ENCODE measurements at regions not wholly inside any gene's neighbourhood (a gene's known extent, or its start where the extent isn't known, plus 50 kb on each side); places are given as distances from the start of the nearest gene placed in this dataset.
A peak's percentile ranks its signal among the peaks of the same experiment; 100 is the strongest.

- Histone ChIP-seq H3K36me3 (replicated peaks) (no peaks in the 10 kb centered on the region), H3K27me3 (replicated peaks) (no peaks in the 10 kb centered on the region), H3K27ac (no peak overlapping the region), H3K4me3 (ENCODE audit: low read depth, low read length) (no peak overlapping the region)
- TF ChIP-seq, protein P1, sequence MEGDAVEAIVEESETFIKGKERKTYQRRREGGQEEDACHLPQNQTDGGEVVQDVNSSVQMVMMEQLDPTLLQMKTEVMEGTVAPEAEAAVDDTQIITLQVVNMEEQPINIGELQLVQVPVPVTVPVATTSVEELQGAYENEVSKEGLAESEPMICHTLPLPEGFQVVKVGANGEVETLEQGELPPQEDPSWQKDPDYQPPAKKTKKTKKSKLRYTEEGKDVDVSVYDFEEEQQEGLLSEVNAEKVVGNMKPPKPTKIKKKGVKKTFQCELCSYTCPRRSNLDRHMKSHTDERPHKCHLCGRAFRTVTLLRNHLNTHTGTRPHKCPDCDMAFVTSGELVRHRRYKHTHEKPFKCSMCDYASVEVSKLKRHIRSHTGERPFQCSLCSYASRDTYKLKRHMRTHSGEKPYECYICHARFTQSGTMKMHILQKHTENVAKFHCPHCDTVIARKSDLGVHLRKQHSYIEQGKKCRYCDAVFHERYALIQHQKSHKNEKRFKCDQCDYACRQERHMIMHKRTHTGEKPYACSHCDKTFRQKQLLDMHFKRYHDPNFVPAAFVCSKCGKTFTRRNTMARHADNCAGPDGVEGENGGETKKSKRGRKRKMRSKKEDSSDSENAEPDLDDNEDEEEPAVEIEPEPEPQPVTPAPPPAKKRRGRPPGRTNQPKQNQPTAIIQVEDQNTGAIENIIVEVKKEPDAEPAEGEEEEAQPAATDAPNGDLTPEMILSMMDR (IDR thresholded peaks at IDR 0.05; ENCODE audit: low read depth, low read length, missing control alignments): no peak
- DNase-seq: no peak
- in situ Hi-C loops (cut with HindIII; ENCODE audit: low pct_ligation_motif_present, low sequenced_read_pairs): no loop called here
These were observed 101.8 kb upstream of the CCND2 start for GRCh38 chr12:4171742-4172141.

DNA sequence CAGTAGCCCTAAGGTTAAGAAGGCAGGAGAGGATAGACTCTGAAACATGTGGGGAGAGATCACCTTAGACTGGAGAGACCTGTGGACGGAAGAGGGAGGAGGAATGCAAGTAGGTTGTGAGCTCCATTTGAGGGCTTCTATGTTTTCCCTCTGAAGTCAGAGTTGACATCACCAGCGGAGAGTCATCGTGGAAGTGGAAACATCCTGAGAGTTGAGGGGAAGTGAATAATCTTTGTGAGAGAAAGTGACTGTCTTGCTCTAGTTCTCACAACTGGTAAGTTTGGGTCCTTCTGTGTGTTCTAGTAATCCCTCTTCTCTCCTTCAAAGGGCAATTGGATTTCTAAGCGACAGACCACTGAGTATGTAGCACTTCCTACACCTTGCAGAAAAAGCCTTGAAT is 103.6 kb upstream of the CCND2 start:
- TF ChIP-seq, protein P1 (IDR thresholded peaks at IDR 0.05; ENCODE audit: low read depth, low read length, missing control alignments): no peak
- Histone ChIP-seq H3K27me3 (replicated peaks) (no peaks in the 10 kb centered on the region), H3K4me3 (ENCODE audit: low read depth, low read length) (no peak overlapping the region), H3K36me3 (replicated peaks) (no peaks in the 10 kb centered on the region), H3K27ac (no peak overlapping the region)
- DNase-seq: no peak
- in situ Hi-C loops (cut with HindIII; ENCODE audit: low pct_ligation_motif_present, low sequenced_read_pairs): no loop called here

DNA sequence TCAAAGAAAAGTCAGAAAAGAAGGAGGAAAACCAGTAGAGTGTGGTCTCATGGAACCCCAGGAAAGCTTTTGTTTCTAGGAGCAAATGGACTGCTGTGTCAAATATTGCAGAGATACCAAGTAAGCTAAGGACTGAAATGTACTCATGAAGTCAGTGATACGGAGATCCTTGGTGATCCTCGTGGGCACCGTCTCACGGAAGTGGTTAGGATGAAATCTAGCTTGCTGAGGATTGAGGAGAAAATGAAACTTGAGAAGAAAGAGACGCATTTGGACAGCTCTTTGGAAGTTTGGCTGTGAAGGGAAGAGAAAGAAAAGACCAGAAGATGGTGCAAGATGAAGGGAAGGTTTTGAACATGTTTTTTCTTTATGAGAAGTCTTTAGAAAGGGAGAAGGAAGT is 104.0 kb upstream of the CCND2 start:
- DNase-seq: no peak
- no peaks in the 10 kb centered on the region for H3K36me3 ChIP-seq (replicated peaks)
- in situ Hi-C loops (cut with HindIII; ENCODE audit: low pct_ligation_motif_present, low sequenced_read_pairs): no loop called here
- no peak overlapping the region for H3K27ac ChIP-seq
- no peaks in the 10 kb centered on the region for H3K27me3 ChIP-seq (replicated peaks)
- H3K4me3 ChIP-seq (ENCODE audit: low read depth, low read length): no peak overlapping the region
- TF ChIP-seq, protein P1 (IDR thresholded peaks at IDR 0.05; ENCODE audit: low read depth, low read length, missing control alignments): no peak

- no peak overlapping the region for H3K27ac ChIP-seq
- in situ Hi-C loops (cut with HindIII; ENCODE audit: low pct_ligation_motif_present, low sequenced_read_pairs): no loop called here
These were observed 105.5 kb upstream of the CCND2 start for GRCh38 chr12:4168036-4168435.

DNA sequence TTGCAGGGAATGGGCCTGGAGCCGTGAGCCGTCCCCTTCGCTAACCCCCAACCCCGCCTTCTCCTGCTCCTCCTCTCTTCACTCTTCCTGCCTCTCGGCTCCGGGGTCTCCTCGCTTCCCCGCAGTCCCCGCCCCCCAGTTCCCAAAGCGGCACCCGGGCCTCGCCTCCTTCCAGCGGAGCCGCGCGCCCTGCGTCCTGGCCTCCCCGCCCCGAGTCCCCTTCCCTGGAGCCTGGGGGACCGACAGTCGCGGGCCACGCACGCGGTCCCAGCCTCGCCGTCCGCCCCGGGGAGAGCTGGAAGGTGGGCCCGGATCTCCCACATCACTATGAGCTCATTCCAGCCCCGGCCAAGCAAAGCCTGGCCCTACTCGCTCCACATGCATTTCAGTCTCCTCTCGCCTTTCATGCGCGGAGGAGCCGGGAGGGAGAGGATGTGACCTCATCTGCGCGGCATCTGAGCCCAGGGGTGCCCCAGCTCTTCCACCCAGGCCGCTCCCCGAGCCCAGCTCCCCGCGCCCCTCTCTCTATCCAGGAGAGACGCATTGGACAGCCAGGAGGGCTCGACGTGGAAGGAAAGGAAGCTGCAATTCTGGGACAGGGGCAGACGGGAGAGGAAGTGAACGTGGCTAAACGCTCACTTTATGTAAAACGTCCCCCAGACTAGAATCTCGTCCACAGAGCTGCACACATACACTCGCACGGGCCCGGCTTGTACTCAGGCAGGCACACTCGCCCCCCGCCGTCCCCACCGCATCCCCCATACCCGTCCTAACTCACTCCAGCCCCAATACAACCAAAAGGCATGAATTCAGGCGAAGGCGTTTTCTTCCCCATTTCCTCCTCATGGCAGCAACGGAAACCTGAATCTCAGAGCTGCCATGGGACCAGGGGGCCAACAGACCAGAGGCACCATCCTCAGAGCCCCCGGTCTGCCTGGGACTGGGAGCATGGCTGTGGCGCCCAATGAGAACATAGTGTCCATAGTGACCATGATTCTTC is 108.7 kb upstream of the CCND2 start:
- H3K27ac ChIP-seq: no peak overlapping the region

More at GRCh38 chr12:4168036-4168435, 105.5 kb upstream of the CCND2 start:
- DNase-seq: no peak
- H3K4me3 ChIP-seq (ENCODE audit: low read depth, low read length): no peak overlapping the region
- no peaks in the 10 kb centered on the region for H3K36me3 ChIP-seq (replicated peaks)
- TF ChIP-seq, protein P1 (IDR thresholded peaks at IDR 0.05; ENCODE audit: low read depth, low read length, missing control alignments): no peak
- no peaks in the 10 kb centered on the region for H3K27me3 ChIP-seq (replicated peaks)

More for the DNA sequence above, 108.7 kb upstream of the CCND2 start:
- peak overlapping the region; percentile 45 for H3K4me3 ChIP-seq (ENCODE audit: low read depth, low read length)
- in situ Hi-C loops (cut with HindIII; ENCODE audit: low pct_ligation_motif_present, low sequenced_read_pairs): no loop called here
- no peaks in the 10 kb centered on the region for H3K27me3 ChIP-seq (replicated peaks)
- no peaks in the 10 kb centered on the region for H3K36me3 ChIP-seq (replicated peaks)
- DNase-seq: peak; percentile 62
- TF ChIP-seq, protein P1 (IDR thresholded peaks at IDR 0.05; ENCODE audit: low read depth, low read length, missing control alignments): no peak

Measured in brain microvascular endothelial cell (primary cell).